ENCODE measurements at regions not wholly inside any gene's neighbourhood (a gene's known extent, or its start where the extent isn't known, plus 50 kb on each side); places are given as distances from the start of the nearest gene placed in this dataset.

GRCh38 chr3:46146548-46146947 is 61.6 kb downstream of the CCR1 start:
- no peak for ATAC-seq
- DNase-seq (ENCODE audit: low spot score) = no peak

GRCh38 chr3:46146021-46146420 is 62.1 kb downstream of the CCR1 start:
- no peak for DNase-seq (ENCODE audit: low spot score)
- no peak for ATAC-seq

- no peak for ATAC-seq
- no peak for DNase-seq (ENCODE audit: low spot score)
Observed at GRCh38 chr3:46145147-46145546, 63.0 kb downstream of the CCR1 start.

GRCh38 chr3:46143951-46144473 is 64.1 kb downstream of the CCR1 start:
- DNase-seq (ENCODE audit: low spot score) (no peak), ATAC-seq (peak; percentile 34)

- DNase-seq (ENCODE audit: low spot score) = no peak
- ATAC-seq = peak; percentile 23
Observed at GRCh38 chr3:46141813-46142212, 66.3 kb downstream of the CCR1 start.

GRCh38 chr3:46138581-46138980 is 69.5 kb downstream of the CCR1 start:
- DNase-seq (ENCODE audit: low spot score) = no peak
- ATAC-seq = no peak

- DNase-seq (ENCODE audit: low spot score) (no peak), ATAC-seq (peak; percentile 21)
Observed at GRCh38 chr3:46135475-46135874, 72.6 kb downstream of the CCR1 start.

GRCh38 chr3:46133285-46133684 is 74.8 kb downstream of the CCR1 start:
- ATAC-seq = no peak
- DNase-seq (ENCODE audit: low spot score) = no peak

GRCh38 chr3:46132565-46132964 is 75.5 kb downstream of the CCR1 start:
- DNase-seq (ENCODE audit: low spot score) = no peak
- no peak for ATAC-seq

- DNase-seq (ENCODE audit: low spot score) = no peak
- ATAC-seq = peak; percentile 85
Observed at GRCh38 chr3:46131884-46132450, 76.1 kb downstream of the CCR1 start.

- DNase-seq (ENCODE audit: low spot score) (no peak), ATAC-seq (no peak)
Observed at GRCh38 chr3:46130631-46131310, 77.3 kb downstream of the CCR1 start.

GRCh38 chr3:46129588-46130272 is 78.4 kb downstream of the CCR1 start:
- ATAC-seq (no peak), DNase-seq (ENCODE audit: low spot score) (no peak)

- no peak for ATAC-seq
- no peak for DNase-seq (ENCODE audit: low spot score)
Observed at GRCh38 chr3:46127503-46127902, 80.6 kb downstream of the CCR1 start.

- DNase-seq (ENCODE audit: low spot score) (no peak), ATAC-seq (no peak)
Observed at GRCh38 chr3:46124216-46125177, 83.6 kb downstream of the CCR1 start.

- ATAC-seq (no peak), DNase-seq (ENCODE audit: low spot score) (no peak)
Observed at GRCh38 chr3:46123646-46124045, 84.5 kb downstream of the CCR1 start.

GRCh38 chr3:46122091-46122490 is 86.0 kb downstream of the CCR1 start:
- DNase-seq (ENCODE audit: low spot score) (no peak), ATAC-seq (no peak)

GRCh38 chr3:46120983-46121382 is 87.1 kb downstream of the CCR1 start:
- DNase-seq (ENCODE audit: low spot score) = no peak

GRCh38 chr3:46119709-46120498 is 88.2 kb downstream of the CCR1 start:
- no peak for ATAC-seq
- DNase-seq (ENCODE audit: low spot score) = no peak

More at GRCh38 chr3:46120983-46121382, 87.1 kb downstream of the CCR1 start:
- ATAC-seq = no peak

- no peak for DNase-seq (ENCODE audit: low spot score)
- no peak for ATAC-seq
Observed at GRCh38 chr3:46119253-46119652, 88.9 kb downstream of the CCR1 start.

GRCh38 chr3:46116996-46117395 is 89.7 kb upstream of the XCR1 start:
- DNase-seq (ENCODE audit: low spot score) (no peak), ATAC-seq (no peak)

Measured in left lobe of liver (tissue), 2 donors.